ENCODE measurements at regions not wholly inside any gene's neighbourhood (a gene's known extent, or its start where the extent isn't known, plus 50 kb on each side); places are given as distances from the start of the nearest gene placed in this dataset.

DNA sequence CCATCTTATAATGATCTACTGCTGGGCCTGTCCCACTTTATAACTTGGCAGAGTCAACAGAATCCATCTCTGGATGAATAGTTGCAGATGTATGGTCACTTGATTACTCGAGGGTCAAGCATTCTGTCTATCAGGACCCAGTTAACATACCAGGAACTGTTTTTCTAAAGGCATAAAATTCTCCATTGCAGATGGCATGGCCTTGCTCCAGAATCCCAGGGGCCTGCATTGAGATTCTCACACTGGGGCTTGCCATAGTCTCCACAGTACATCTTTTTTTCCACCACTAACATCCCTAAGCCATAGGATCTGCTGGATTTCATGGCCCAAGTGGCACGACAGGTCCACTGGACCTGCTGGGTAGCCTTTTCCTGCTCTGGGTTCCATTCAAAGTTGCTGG lies 68.5 kb upstream of the CACNA1D start:
- no peak for TF ChIP-seq EZH2 (IDR thresholded peaks at IDR 0.05)
- TF ChIP-seq EZH2phosphoT487 (IDR thresholded peaks at IDR 0.05) = no peak
- TF ChIP-seq, protein P1, sequence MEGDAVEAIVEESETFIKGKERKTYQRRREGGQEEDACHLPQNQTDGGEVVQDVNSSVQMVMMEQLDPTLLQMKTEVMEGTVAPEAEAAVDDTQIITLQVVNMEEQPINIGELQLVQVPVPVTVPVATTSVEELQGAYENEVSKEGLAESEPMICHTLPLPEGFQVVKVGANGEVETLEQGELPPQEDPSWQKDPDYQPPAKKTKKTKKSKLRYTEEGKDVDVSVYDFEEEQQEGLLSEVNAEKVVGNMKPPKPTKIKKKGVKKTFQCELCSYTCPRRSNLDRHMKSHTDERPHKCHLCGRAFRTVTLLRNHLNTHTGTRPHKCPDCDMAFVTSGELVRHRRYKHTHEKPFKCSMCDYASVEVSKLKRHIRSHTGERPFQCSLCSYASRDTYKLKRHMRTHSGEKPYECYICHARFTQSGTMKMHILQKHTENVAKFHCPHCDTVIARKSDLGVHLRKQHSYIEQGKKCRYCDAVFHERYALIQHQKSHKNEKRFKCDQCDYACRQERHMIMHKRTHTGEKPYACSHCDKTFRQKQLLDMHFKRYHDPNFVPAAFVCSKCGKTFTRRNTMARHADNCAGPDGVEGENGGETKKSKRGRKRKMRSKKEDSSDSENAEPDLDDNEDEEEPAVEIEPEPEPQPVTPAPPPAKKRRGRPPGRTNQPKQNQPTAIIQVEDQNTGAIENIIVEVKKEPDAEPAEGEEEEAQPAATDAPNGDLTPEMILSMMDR (IDR thresholded peaks at IDR 0.05) = no peak

Data from neural progenitor cell (in vitro differentiated cells).